KG1 (cell line): ENCODE measurements at regions not wholly inside any gene's neighbourhood (a gene's known extent, or its start where the extent isn't known, plus 50 kb on each side); places are given as distances from the start of the nearest gene placed in this dataset.
"Not testable (repeated sequence)": the region's sequence is repeated elsewhere in the genome, so short reads cannot be mapped to it uniquely, and the experiment has no call there.

Experiments used
- DNase-seq: peaks from one replicate; lab custom pipeline; 2025; lab: John Stamatoyannopoulos, UW

DNA sequence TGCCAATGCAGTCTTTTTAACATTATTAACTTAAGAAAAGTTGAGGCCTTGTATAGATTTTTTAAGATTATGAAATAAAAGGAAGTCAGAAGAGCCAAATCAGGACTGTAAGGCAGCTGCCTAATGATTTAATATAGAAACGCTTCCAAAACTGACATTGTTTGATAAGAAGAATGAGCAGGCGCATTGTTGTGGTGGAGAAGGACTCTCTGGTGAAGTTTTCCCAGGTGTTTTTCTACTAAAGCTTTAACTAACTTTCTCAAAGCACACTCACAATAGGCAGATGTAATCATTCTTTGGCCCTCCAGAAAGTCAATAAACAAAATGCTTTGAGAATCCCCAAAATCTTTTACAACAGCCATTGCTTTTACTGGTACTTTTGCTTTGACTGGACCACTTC lies 288.6 kb upstream of the FIGN start:
- DNase-seq = no peak

DNA sequence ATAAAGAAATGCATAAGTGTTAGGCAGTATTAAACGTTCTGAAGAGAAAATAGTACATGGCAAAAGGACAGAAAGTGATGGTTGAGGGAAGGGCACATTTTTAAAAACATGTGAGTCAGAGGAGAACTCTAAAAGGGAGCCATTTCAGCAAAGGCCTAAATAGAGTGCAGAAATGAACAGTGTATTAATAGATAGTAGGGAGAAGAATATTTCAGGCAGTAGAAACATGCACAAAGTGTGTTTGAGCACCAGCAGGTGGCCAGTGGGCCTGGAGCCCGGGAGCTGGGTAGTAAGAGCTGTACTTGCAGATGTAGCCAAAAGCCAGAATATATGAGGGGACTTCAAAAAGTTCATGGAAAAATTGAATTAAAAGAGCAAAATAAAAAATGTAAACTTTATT lies 288.1 kb upstream of the FIGN start:
- no peak for DNase-seq

DNA sequence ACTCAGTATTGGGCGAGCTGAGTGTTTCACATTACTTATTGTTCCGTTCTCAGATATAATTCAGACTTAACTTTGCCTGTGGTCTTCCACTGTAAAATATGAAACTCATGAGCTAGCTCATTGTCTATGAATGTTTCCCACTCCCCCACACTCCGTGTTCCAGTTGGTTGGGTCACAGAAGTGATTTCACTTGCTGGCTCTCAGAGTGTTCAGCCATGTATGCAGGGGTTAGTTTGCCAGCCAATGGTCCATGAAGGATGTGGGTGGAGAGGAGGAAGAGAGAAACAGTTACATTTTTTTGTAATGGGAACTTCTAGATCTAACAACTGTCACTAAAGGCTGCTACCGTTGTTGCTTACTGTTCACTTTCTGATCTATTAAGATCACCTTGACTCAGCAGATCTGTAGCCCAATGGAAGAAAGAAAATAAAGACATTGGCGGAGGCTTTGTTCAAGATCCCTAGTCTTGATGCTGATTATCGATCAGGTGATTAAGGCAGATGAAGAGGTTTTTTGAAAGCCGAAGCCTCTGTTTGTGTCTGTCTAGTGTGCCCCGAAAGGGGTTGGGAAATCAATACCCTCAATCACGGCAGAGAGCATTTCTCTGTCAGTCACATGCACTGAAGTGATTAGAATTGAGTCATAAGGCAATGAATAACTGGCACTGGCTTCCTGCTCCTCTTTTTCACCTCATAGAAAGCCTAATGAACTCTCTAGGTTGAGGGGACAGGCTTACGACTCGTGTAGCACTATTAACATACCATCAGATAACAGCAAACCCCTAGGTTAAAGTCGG lies 279.7 kb upstream of the FIGN start:
- DNase-seq = no peak

DNA sequence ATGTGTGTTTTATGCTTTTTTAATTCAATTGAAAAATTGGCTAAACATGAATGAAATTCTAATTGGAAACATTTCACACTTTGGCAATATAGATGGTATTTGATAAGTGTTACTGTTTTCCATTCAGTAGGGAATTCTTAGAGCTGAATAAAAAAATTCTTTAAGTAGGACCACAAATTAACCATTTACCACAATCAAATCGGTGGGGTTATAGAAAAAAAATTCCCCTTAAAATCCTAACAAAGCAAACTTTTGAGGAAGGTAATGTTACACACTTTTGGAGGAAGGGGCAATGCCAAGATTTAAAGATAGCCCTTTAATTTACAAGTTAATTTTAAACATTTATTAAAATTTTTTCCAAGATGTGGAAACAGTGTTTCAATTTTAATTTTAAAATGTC lies 279.0 kb upstream of the FIGN start:
- no peak for DNase-seq

DNA sequence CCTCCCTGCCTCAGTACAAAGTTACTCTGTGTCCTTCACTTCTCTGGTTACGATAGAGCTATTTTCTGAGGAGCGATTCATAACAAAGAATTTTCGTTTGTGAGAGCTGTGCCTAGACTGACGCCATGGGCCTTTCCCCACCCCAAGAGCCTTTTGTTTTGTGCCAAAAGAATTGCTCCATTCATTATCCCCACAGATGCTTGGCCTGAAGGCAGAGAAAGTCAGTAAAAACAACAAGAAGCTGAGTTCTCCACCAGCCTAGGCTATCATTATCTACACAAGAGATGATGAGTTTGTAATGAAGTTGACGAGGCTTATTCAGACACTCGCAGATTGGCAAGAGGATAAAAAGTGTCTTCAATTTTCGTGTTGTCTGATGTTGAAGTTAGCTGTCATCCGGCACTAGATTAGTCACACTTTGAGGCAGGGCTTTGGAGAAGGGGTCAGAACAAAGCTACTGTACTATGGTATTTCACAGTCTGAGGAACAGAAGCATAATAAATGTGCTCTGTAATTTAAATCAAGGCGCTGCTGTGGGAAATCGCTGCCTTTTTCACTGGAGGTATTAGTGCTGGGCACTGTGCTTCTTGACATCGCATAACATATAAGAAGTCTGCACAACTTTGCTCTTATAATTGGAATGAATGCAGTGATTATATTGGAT lies 278.4 kb upstream of the FIGN start:
- no peak for DNase-seq

DNA sequence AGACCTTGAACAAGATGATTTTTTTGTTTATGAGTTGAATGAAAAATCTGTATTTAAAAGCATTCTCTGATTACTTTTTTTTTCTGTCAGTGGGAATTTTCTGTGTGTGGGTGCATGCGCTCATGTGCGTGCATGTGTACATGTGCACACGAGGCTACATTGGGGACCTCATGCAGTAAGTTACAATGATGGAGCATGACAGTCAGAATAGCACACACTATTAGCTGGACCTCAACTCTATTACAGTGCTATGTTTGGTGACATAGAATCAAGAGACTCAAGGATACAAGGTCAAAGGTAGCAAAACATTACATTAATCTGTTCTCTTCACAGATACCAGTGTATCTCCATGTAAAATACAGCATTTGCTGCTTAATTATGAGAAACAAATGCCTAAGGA lies 276.8 kb upstream of the FIGN start:
- DNase-seq = no peak

DNA sequence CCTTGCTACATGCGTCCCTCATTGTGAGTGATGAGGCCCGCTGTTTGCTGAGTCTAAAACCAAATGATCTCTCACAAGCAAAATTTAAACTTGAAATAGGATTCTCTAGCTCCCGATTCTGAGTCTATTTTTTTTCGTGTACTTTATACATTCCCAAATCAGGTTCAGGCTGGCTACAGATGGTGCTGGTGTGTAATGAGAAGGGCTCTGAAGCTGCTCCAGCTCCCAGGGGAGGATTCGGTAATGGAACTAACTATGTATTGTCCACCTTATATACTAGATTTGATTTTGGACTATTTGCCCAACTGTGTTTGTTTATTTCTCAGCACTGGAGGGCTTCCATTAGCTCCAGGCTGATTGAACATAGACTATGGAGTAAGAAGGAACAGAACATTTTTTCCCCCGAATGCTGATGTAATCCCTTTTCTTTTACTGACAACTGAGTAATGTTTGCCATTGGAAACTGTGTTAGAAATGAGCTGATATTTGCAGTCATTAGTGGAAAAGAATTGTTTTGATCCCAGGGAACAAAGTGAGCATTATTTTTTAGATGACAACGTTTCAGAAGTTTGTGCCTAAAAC lies 274.0 kb upstream of the FIGN start:
- DNase-seq = no peak

DNA sequence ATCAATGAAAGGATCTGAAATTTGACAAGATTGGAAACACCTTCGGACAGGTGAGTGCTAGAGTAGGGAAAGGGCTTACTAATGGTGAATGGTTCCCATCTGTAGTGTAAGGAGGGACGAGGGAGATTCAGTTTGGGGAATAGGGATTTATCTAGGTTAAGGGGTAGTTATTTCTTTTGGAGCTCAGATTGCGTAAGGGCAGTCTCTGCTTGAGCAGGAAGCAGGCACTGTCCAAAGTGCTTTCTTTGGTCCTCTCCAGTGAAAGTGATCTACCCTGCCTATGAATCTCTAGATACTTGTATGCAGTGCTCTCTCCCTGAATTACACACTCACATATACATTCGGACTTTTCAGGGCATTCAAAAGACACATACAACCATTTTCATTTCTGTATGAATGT lies 272.9 kb upstream of the FIGN start:
- DNase-seq = no peak

DNA sequence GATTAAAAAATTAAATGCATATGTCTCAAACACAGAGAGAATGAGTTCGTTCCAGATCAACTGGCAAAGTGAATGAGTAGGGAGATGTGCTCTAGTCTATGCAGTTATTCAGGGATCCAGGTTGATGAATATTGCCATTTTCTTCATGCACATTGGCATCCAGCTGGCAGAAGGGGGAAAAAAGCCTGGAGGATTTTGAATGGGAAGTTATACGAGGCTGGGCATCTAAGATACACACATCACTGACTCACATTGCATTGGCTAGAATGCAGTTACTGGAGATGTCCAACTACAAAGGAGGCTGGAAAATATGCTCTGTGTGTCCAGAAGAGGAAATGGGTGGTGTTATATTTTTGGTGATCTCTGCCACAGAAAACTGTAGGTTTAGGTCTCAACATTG lies 270.9 kb upstream of the FIGN start:
- DNase-seq = no peak

DNA sequence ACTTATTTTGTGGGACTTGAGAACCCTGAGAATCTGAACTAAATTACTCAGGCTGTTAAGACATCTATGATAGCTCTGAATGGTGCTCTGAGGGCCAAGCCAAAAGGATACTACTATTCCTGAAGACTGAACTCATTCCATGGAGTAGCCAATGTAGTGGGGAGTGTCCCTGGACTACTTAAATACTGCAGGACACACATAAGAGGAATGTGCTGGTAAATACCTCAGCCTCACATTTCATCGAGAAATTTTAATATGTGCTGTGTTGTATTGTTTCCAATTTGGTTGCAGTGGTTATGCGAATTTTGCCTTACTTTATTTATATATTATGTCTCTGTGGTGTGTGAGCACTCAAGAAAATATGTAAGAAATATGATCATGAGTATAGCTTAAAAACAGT lies 264.4 kb upstream of the FIGN start:
- DNase-seq = no peak

DNA sequence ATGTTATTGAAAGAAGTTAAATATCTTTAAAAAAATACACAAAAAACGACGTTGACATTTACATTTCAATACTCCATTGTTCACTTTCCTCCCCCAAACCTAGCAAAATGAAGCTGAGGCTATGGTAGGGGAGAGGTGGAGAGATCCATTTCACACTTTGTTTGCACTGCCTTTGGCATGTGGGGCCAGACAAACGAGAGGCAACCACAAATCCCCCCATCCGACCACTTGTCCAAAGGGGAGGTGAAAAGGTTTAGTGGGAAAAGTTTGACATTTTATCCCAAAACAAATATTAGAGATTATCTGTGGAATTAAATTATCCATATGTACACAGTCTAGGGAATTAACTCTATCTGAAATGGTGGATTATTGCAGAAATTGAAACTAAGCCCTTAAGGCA lies 261.7 kb upstream of the FIGN start:
- DNase-seq = no peak

DNA sequence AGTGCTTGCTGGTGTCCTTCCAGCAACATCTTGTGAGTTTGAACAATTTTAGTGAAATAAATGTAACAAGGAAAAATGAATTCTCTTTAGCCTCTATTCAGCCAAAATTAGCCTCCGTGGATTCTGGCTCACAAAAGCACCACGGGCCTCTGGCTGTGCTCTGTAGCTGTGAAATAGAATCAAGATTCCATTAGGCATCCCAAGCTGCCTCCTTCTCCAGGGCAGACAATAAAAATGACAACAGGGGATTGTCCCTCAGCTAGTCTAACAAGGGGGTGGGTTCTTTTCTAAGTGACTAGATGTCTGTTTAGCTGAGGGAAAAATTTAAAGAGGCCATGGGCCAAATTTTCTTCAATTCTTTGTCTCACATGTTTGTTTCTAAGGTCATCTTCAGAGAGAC lies 254.7 kb upstream of the FIGN start:
- DNase-seq = no peak

DNA sequence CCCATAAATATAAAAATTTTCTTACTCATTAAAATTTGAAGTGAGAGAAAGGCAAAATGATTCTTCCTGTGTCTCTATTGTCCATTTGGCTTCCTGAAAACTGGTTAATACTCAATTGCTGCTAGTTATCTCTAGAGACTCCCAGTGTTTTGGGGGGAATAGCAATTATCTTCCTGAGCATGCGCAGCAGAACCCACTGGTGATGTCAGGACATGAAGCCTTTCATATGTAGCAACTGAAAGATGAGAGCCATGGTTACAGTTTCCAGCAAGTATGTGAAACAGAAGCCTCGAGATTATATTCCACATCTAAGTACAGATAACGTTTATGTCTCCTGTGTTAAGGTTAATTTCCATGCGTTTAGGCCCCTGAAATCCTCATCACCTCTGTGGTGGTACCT lies 254.3 kb upstream of the FIGN start:
- no peak for DNase-seq

DNA sequence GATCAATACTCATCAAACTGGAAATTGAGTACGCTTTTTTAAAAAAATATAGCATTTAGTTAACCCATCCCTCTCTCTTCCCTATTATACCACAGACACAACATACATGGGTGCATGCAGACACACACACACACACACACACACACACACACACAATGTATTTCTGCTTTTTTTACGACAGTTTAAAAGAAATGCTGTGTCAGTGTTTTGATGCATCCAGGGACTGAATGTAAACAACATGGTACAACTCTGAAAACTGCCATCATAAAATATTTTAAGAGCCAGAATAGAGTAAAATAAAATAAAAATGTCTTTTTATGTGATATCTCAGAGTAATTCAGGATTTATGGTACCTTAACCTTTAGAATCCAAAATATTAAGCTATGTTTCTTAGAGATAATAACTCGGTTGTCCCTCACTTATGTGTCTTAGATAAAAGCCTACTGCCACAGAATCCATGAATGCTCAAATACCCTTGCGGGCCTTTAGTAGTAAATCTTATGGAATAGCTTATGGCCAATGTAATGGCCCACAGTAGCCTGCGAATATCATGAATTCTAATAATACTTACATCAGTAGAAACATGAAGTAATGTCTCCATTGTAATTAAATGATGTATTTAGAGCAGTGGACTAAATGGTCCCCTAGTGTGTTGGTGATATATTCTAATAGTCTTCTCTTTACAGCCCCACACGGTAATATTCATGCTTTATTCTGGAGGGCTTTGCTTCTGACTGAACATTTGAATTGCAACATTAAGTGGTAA lies 251.6 kb upstream of the FIGN start:
- no peak for DNase-seq

DNA sequence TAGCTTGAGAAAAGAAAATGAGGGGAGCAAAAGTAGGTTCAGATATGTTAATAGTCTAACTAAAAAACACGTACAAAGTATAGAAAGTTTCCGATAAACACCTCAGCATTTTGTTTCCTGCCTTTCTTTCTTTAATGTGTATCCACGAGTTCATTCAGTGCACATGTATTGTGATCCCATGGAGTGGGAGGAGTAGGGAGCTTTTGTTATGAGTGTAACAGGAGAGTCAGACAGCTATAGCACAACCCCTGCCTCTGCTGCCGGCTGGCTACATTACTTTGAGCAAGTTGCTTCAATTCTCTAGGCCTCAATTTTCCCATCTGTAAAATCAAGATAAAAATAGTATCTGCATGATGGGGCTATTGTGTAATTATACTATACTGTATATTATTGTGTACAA lies 249.2 kb upstream of the FIGN start:
- no peak for DNase-seq

DNA sequence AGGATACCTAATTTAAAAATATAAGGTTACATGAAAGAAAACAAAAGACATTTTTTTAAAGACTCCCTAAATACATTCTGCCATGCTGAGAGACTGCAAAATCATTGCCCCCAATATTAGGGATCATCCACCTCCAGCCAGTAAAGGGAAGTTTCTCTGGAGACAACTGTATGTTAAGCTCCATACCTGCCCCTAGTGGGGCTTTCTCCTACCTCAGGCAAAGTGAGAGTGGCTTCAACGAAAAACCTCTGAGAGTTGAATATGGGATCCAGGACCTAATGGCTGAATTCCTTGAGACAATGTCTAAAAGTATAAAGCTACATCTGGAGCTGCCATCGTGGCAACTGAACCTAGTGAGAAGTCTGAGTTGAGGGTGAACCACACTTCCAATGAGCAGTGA lies 248.1 kb upstream of the FIGN start:
- DNase-seq = no peak

DNA sequence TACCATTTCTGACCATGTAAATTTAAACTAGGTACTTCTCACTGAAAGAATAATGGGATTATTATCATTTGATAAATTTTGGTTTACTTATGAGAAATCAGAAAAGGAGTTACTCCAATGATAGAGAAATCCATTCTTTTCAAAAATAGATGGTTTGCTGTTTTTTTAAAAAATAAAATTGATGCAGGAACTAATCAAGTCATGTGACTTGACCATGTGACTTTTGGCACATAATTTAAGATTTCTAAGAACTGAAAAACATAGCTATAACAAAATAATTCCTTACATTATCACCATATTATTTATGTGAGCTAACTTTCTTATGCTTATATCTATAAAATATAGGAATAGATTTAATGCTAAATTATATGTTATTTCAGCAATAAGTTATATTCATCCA lies 247.1 kb upstream of the FIGN start:
- DNase-seq = no peak

DNA sequence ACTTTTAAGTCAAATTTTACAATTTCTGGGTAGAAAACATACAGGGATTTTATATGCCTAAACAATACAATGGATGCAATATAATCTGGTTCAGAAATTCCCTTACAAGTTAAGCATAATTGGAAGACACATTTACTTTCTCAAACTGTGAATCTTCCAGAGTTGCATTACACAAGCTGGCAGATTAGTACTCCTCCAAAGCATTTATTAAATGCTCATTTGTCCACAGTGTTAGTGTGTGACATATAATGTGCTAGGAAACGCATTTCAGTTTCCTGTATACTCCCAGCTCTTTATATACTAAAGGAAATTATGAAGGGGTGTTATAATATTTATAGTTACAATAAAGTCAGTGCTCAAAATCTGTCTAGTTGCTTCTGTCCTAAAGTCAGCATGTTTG lies 239.0 kb upstream of the FIGN start:
- DNase-seq = no peak

DNA sequence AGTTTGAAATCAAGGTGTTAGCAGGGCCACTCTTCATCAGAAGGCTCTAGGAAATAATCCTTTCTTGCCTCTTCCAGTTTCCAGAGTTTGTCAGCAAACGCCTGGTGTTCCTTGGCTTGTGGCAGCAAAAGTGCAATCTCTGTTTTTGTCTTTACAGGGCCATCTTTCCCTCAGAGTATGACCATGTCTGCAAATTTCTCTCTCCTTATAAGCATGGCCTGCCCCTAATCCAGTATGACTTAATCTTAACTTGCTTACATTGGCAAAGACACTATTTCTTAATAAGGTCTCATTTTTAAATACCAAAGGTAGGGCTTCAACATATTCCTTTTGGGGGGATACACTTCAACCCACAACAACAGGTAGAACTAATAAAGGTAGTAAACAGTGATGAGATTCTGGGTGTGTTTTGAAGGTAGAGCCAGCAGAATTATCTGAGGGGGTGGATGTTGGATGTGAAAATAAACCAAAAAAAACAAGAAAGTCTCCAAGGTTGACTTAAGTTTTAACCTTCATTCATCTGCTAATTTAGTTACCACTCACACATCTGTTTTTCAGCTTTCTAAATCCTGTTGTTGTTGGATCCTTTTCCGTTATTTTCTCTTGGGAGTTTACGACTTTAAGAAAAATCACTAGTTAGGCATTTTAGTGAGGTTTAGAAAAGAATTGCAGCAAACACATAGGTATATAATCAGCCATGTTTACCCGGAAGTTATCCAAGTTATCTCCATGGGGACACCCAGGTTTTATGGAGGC lies 234.4 kb upstream of the FIGN start:
- DNase-seq = no peak

DNA sequence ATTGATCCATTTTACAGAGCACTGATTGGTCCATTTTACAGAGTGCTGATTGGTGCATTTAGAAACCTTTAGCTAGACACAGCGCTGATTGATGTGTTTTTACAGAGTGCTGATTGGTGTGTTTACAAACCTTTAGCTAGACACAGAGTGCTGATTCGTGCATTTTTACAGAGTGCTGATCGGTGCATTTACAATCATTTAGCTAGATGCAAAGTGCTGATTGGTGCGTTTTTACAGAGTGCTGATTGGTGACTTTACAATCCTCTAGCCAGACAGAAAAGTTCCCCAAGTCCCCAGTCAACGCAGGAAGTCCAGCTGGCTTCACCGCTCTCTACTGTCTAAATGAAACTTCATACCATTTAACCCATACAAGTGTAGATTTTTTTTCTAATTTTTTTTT lies 228.5 kb upstream of the FIGN start:
- not testable (repeated sequence) for DNase-seq

DNA sequence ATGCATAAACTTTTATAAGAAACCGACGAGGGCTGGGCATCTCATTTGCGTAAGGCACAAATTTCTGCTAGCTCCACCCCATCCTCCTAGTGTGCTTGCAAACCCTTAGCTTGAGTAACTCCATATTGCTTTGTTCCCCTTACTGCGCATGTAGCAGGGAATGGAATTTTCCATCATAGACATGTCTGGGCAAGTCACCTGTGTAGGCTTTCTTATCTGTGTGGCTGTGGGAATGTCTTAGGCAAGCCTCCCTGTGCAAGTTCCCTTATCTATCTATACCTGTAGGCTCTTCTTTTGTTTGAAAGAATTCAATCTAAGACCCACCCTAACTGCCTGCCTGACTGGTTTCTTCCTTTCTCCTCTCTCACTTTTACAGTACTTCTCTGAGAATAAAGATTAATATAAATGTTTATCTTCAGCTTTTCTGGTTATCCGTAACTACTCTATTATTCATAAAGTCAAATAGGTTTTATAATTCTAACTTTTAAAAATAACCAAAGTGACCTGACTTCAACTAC lies 217.6 kb upstream of the FIGN start:
- DNase-seq = no peak

DNA sequence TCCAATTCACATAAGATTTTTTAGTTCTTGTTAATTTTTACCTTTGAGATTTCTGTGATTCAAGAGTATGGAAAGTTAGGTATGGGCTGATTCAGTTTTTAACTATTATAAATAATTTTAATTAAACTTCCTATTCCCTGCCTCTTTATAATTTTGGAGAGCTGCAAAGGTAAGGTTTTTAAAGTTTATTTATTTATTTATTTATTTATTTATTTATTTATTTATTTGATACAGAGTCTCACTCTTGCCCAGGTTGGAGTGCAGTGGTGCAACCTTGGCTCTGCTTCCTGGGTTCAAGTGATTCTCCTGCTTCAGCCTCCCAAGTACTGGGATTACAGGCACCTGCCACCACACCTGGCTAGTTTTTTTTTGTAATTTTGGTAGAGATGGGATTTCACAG lies 215.5 kb upstream of the FIGN start:
- no peak for DNase-seq
